ENCODE measurements at regions not wholly inside any gene's neighbourhood (a gene's known extent, or its start where the extent isn't known, plus 50 kb on each side); places are given as distances from the start of the nearest gene placed in this dataset.

- no peak for TF ChIP-seq CTCF (IDR thresholded peaks at IDR 0.05)
- TF ChIP-seq POLR2A (IDR thresholded peaks at IDR 0.05): no peak
These were observed 145.5 kb downstream of the FTCDNL1 start for GRCh38 chr2:199705538-199705937.

Data from esophagus squamous epithelium (tissue), 4 donors.